Large intestine (tissue), 3 donors: ENCODE measurements at regions not wholly inside any gene's neighbourhood (a gene's known extent, or its start where the extent isn't known, plus 50 kb on each side); places are given as distances from the start of the nearest gene placed in this dataset.

ENCODE experiments used
- DNase-seq, 2 donors: peaks; one replicate each; pipeline versions ENCODE4 v3.0.0 to v3.0.0-alpha.2; 2013
- H3K27ac ChIP-seq: one replicate; pipeline ENCODE4 v1.5.1; 2013; ENCODE audit warnings: low read length
- H3K27me3 ChIP-seq: 2 replicates; pipeline ENCODE4 v1.6.1; 2013; ENCODE audit warnings: low read length; ENCODE audit not compliant: control insufficient read depth, insufficient read depth
- H3K36me3 ChIP-seq: 2 replicates; pipeline ENCODE4 v1.6.1; 2013; ENCODE audit warnings: low read length; ENCODE audit not compliant: control insufficient read depth, insufficient read depth
- H3K4me1 ChIP-seq: one replicate; pipeline ENCODE4 v1.6.1; 2013; ENCODE audit warnings: low read length; ENCODE audit not compliant: control insufficient read depth, insufficient read depth
- H3K4me3 ChIP-seq: one replicate; pipeline ENCODE4 v1.5.1; 2013; ENCODE audit warnings: low read length
- H3K9me3 ChIP-seq: one replicate; pipeline ENCODE4 v1.6.1; 2013; ENCODE audit warnings: mild to moderate bottlenecking, low read depth, low read length, moderate library complexity; ENCODE audit not compliant: control insufficient read depth
- WGBS: methylation state at CpG from one replicate; pipeline ENCODE4 v1.1.5; 2013; ENCODE audit warnings: low lambda C conversion rate; ENCODE audit not compliant: insufficient coverage; 5-methylcytosine and 5-hydroxymethylcytosine counted together

DNA sequence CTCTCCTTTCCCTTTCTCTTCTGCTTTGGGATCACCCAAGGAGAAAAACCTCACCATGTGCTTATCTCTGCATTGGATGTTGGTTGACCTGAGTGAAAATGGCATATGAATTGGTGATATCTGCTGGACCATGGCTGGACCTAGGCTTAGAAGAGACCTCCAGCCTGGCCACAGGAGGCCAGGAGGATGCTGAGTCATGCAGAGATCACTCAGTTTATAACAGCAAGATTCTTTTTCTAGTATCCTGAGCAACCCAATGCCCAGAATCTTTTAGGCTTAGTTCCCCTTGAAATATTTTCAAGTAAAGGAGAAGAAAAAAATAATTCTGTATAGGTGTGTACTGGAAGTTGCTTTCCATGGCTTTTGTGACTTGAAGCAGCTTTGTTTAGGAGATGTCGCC lies 236.3 kb downstream of the KLF6 start:
- Histone ChIP-seq H3K36me3 (no peaks in the 10 kb centered on the region), H3K4me1 (no peaks in the 10 kb centered on the region), H3K27me3 (no peaks in the 10 kb centered on the region), H3K27ac (no peak overlapping the region), H3K4me3 (no peak overlapping the region), H3K9me3 (no peaks in the 10 kb centered on the region)
- DNase-seq, result no peak
- no CpG with 5 or more reads among the region's 1 CpG for WGBS

DNA sequence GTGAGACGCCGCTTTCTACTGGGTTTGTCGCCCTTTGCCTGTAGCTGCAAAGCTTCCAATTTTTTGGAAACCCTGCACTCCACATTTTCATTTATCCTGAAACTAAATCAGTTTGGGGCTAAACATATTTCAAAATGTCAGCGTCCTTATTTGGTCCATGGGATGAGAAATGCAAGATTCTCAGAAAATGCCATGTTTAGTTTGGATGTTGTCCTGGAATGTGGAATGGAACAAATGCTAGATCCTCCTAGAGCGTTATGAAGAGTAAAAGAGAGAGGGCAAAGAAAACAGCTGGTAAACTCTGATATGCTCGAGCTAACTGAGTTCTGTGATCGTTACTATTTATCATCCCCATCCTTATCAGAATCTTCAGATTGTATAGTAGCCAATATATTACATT lies 236.9 kb downstream of the KLF6 start:
- no peaks in the 10 kb centered on the region for H3K9me3 ChIP-seq
- no peak overlapping the region for H3K27ac ChIP-seq
- H3K4me3 ChIP-seq, result no peak overlapping the region
- 92% methylated on average over 2 of the region's 7 CpGs for WGBS
- no peaks in the 10 kb centered on the region for H3K36me3 ChIP-seq
- no peaks in the 10 kb centered on the region for H3K27me3 ChIP-seq
- DNase-seq, result no peak
- no peaks in the 10 kb centered on the region for H3K4me1 ChIP-seq

DNA sequence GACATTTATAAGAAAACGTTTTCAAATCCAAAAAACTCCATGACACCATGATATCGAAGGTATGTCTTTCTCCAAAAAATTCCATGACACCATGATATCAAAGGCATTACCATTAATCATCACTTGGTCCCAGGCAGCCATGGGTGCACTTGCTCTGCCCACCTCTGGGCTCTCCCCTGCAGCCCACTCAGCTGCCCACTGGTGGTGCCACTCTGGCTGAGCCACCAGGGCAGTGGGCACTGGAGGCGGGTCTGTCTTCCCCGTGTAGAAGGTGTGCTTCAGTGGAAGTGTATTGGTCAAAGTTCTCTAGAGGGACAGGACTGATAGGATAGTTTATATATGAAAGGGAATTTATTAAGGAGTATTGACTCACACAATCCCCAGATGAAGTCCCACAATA lies 240.4 kb downstream of the KLF6 start:
- no peaks in the 10 kb centered on the region for H3K9me3 ChIP-seq
- H3K27me3 ChIP-seq, result no peaks in the 10 kb centered on the region
- no peaks in the 10 kb centered on the region for H3K4me1 ChIP-seq
- H3K36me3 ChIP-seq, result no peaks in the 10 kb centered on the region
- H3K4me3 ChIP-seq, result no peak overlapping the region
- DNase-seq, result no peak
- WGBS, result 57% methylated on average over 1 of the region's 4 CpGs
- H3K27ac ChIP-seq, result no peak overlapping the region

DNA sequence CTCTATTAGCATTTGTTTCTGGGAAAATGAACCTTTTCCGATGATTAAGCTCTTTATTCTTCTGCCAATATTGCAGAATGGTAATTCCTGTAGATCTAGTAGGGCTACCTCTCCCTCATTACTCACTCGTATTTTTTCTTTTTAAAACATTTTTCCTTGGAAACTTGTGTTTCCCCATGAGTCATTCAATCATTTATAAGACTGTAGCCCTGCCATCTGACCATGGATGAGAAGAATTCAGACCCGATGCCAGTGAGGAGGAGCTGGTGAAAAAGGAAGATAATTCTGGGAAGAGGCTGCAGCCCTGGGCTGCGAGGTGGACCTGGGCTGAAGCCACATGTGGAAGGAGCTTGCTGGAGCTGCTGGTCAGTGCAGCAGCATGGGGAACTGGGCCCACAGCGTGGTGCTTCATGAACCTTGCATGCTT lies 242.8 kb downstream of the KLF6 start:
- Histone ChIP-seq H3K36me3 (no peaks in the 10 kb centered on the region), H3K4me1 (no peaks in the 10 kb centered on the region), H3K4me3 (no peak overlapping the region), H3K9me3 (no peaks in the 10 kb centered on the region), H3K27me3 (peaks cover 4% of the 10 kb centered on the region), H3K27ac (no peak overlapping the region)
- 94% methylated on average over 3 of the region's 5 CpGs for WGBS
- DNase-seq, result no peak

DNA sequence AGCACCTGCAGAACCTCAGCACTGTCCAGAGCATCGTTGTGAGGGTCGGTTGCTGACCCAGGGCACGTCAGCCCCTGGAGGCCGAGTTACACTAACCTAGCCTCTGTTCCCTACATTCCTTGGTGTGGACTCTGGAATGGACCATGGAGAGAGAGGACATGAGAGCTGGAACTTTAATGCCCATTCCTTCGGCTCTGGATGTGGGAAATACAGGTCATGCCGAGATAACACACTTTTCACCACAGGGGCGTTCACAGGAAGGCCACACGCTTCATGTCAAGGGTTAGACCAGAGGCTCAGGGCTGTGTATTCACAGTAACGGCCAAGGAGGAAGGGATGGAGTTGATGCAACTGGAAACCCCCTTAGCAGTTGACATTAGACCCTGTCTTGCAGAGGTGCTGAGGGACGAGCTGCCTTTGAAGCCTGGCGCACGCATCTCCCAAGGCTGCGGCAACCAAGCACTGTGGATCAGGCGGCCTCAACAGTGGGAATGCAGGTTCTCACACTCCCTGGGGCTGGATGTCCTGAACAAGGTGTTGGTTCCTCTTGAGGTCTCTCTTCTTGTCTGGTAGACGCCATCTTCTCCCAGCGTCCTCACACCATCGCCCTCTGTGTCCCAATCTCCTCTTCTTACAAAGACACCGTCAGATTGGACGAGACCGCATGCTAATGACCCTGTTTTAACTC lies 245.2 kb downstream of the KLF6 start:
- no peak for DNase-seq
- H3K27me3 ChIP-seq, result peaks cover 4% of the 10 kb centered on the region
- no peaks in the 10 kb centered on the region for H3K9me3 ChIP-seq
- WGBS, result no CpG with 5 or more reads among the region's 20 CpGs
- no peaks in the 10 kb centered on the region for H3K4me1 ChIP-seq
- no peak overlapping the region for H3K27ac ChIP-seq
- no peaks in the 10 kb centered on the region for H3K36me3 ChIP-seq
- H3K4me3 ChIP-seq, result no peak overlapping the region

DNA sequence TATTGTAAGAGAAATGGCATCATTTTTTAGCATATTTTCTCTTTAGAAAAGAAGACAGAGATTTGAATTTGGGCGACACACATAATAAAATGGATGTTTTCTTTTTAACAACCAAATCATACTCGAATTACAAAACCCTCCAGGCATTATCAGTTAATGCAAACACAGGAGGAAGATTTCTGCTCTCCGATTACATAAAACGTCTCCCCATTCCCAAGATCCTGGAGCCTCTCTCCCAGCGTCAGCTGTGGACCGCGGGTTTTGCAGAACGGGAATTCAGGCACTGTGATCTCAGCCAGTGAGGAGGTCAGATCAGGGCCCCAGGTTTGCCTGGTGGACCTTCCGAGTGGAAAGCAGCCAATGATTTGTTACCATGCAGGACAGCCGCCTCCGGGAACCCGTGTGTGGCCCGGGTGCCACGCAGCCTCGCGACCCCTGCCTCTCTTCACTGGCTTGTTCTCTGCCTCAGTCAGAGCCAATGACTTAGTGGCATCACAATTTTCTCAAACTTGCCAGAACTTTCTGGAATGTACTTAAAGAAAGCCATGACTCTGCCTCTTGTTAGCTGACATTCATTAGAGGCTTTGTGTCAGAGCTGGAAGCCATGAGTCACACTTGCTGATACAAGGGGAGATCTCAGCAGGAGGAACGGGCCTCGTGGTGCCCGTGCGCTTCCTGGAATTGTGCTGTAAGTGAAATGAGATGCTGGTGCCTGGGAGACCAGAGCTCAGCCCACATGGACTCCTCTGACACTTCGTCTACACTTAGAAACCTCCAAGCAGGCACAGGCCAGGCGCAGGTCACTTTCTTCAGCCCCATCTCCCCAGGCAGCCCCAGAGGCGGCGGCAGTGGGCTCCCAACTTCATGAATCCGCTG lies 246.1 kb downstream of the KLF6 start:
- no CpG with 5 or more reads among the region's 25 CpGs for WGBS
- H3K4me1 ChIP-seq, result no peaks in the 10 kb centered on the region
- no peaks in the 10 kb centered on the region for H3K9me3 ChIP-seq
- no peak overlapping the region for H3K4me3 ChIP-seq
- DNase-seq, result peak; percentile 14 to 32
- no peak overlapping the region for H3K27ac ChIP-seq
- H3K36me3 ChIP-seq, result no peaks in the 10 kb centered on the region
- H3K27me3 ChIP-seq, result peaks cover 4% of the 10 kb centered on the region

DNA sequence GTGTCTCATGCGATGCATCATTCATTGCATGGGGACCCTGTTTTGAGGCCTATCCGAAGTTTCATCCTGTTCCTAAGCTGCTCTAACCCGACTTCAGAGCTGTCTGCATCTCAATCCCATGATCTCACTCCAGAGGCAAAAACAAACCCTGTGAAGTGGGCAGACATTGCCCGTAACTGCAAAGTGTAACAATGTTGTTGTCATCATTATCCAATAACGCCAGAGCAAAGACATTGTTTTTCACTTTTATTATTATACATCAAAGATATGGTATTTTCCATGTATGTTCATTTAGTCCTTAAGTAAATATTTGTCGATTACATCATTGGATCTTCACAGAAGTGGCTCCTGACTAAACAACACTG lies 246.7 kb downstream of the KLF6 start:
- no peaks in the 10 kb centered on the region for H3K4me1 ChIP-seq
- H3K36me3 ChIP-seq, result no peaks in the 10 kb centered on the region
- H3K27ac ChIP-seq, result no peak overlapping the region
- peaks cover 4% of the 10 kb centered on the region for H3K27me3 ChIP-seq
- 63% methylated on average over 2 of the region's 6 CpGs for WGBS
- H3K4me3 ChIP-seq, result no peak overlapping the region
- DNase-seq, result no peak
- H3K9me3 ChIP-seq, result no peaks in the 10 kb centered on the region

DNA sequence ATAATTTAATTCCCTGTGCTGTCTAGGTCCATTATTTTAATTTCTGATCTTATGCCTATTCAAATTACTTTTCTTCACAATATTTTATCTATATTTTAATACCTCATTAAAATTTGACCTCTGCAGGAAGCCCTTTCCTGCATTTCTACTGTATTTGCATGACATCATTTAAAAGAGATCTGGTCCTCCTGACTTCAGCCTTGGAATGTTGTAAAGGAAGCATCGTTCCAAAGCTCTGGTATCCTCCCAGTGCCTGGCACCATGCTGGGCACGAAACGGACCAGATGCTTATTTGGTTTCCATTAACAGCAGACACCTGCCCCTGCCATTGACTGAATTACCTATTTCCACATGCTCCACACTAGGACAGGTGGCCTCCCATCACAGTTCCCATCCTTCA lies 247.5 kb downstream of the KLF6 start:
- DNase-seq, result no peak
- Histone ChIP-seq H3K27me3 (peaks cover 4% of the 10 kb centered on the region), H3K36me3 (no peaks in the 10 kb centered on the region), H3K4me1 (no peaks in the 10 kb centered on the region), H3K27ac (no peak overlapping the region), H3K9me3 (no peaks in the 10 kb centered on the region), H3K4me3 (no peak overlapping the region)
- WGBS, result no CpG with 5 or more reads among the region's 3 CpGs

DNA sequence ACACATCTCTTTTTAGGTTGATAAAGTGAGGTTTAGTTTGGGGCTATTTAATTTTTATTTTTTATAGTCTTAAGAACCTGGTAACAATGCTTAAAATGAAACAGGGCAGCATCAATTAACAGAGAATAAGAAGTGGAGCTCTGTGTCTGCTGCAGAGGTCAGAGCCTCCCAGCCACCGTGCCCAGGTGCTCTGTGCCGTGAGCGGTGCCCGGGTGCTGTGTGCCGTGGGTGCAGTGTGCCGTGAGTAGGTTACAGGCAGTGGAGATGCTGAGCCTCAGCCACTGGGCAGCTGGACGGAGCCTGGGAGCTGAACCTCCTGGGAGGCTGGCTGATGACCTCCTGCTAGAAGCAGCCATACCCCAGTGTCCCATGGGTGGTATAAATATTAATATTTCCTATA lies 250.0 kb downstream of the KLF6 start:
- no peak overlapping the region for H3K4me3 ChIP-seq
- no peak for DNase-seq
- WGBS, result no CpG with 5 or more reads among the region's 7 CpGs
- no peak overlapping the region for H3K27ac ChIP-seq
- no peaks in the 10 kb centered on the region for H3K4me1 ChIP-seq
- no peaks in the 10 kb centered on the region for H3K36me3 ChIP-seq
- no peaks in the 10 kb centered on the region for H3K9me3 ChIP-seq
- H3K27me3 ChIP-seq, result peaks cover 4% of the 10 kb centered on the region

DNA sequence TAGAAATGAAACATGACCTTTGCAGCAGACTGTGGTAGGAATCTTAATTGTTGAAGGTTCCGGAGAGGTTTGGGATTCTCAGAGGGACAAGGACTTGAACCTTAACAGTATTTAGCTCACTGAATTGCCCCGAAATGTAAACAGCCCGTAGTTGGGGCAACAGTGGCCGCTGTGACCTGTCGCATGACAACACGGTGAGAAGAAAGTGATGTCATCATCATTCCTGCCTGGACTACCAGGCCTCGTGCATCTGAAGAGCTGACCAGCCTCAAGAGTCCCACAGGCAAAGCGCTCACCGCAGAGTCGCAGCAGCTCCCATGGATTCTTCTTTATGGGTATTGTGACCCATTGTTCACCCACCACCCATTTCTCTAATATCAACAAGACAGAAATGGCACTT lies 250.6 kb downstream of the KLF6 start:
- Histone ChIP-seq H3K9me3 (no peaks in the 10 kb centered on the region), H3K4me3 (no peak overlapping the region), H3K27me3 (peaks cover 4% of the 10 kb centered on the region), H3K27ac (no peak overlapping the region), H3K36me3 (no peaks in the 10 kb centered on the region), H3K4me1 (no peaks in the 10 kb centered on the region)
- no CpG with 5 or more reads among the region's 10 CpGs for WGBS
- no peak for DNase-seq
